Hematopoietic multipotent progenitor cell treated with erythropoietin and hydrocortisone succinate and interleukin-3 and kit ligand, for 6 days (in vitro differentiated cells): ENCODE measurements at regions not wholly inside any gene's neighbourhood (a gene's known extent, or its start where the extent isn't known, plus 50 kb on each side); places are given as distances from the start of the nearest gene placed in this dataset.

ENCODE experiments used
- DNase-seq: peaks from one replicate; pipeline ENCODE4 v3.0.0-alpha.2; 2015

- DNase-seq, result no peak
Measured at GRCh38 chr4:129352480-129352879, 256.5 kb downstream of the C4orf33 start.

GRCh38 chr4:129353490-129353889 is 257.5 kb downstream of the C4orf33 start:
- DNase-seq, result no peak

- DNase-seq, result no peak
Measured at GRCh38 chr4:129355031-129355430, 259.1 kb downstream of the C4orf33 start.

- no peak for DNase-seq
Measured at GRCh38 chr4:129355516-129355915, 259.6 kb downstream of the C4orf33 start.

- DNase-seq, result no peak
Measured at GRCh38 chr4:129358571-129358970, 262.6 kb downstream of the C4orf33 start.

- DNase-seq, result no peak
Measured at GRCh38 chr4:129359461-129359860, 263.5 kb downstream of the C4orf33 start.

GRCh38 chr4:129362691-129363274 is 266.8 kb downstream of the C4orf33 start:
- DNase-seq, result peak; percentile 88

- DNase-seq, result no peak
Measured at GRCh38 chr4:129364747-129365452, 268.9 kb downstream of the C4orf33 start.

GRCh38 chr4:129369361-129370010 is 273.5 kb downstream of the C4orf33 start:
- no peak for DNase-seq

- DNase-seq, result no peak
Measured at GRCh38 chr4:129371065-129371464, 275.1 kb downstream of the C4orf33 start.

GRCh38 chr4:129371926-129372325 is 276.0 kb downstream of the C4orf33 start:
- no peak for DNase-seq

- no peak for DNase-seq
Measured at GRCh38 chr4:129377131-129377845, 281.3 kb downstream of the C4orf33 start.

- DNase-seq, result no peak
Measured at GRCh38 chr4:129378364-129378763, 282.4 kb downstream of the C4orf33 start.

GRCh38 chr4:129379429-129379828 is 283.5 kb downstream of the C4orf33 start:
- no peak for DNase-seq

GRCh38 chr4:129384974-129385373 is 289.0 kb downstream of the C4orf33 start:
- DNase-seq, result no peak

GRCh38 chr4:129387666-129388065 is 291.7 kb downstream of the C4orf33 start:
- no peak for DNase-seq

GRCh38 chr4:129393976-129394375 is 298.0 kb downstream of the C4orf33 start:
- no peak for DNase-seq

GRCh38 chr4:129394635-129395034 is 298.7 kb downstream of the C4orf33 start:
- DNase-seq, result no peak

GRCh38 chr4:129403848-129404247 is 307.9 kb downstream of the C4orf33 start:
- no peak for DNase-seq

- no peak for DNase-seq
Measured at GRCh38 chr4:129410115-129410514, 314.2 kb downstream of the C4orf33 start.

GRCh38 chr4:129415004-129415403 is 319.1 kb downstream of the C4orf33 start:
- no peak for DNase-seq

GRCh38 chr4:129420637-129421036 is 324.7 kb downstream of the C4orf33 start:
- DNase-seq, result no peak

- DNase-seq, result no peak
Measured at GRCh38 chr4:129422277-129422676, 326.3 kb downstream of the C4orf33 start.

- DNase-seq, result no peak
Measured at GRCh38 chr4:129428454-129428853, 332.5 kb downstream of the C4orf33 start.
